Colonic mucosa (tissue), 4 donors: ENCODE measurements at regions not wholly inside any gene's neighbourhood (a gene's known extent, or its start where the extent isn't known, plus 50 kb on each side); places are given as distances from the start of the nearest gene placed in this dataset.

ENCODE experiments used
- DNase-seq: peaks from one replicate; pipeline ENCODE4 v3.0.0-alpha.2; 2020
- H3K27ac ChIP-seq: fragments of 200-600 bp; one replicate; pipeline ENCODE4 v1.8.0; 2021
- H3K27me3 ChIP-seq: fragments of 200-600 bp; one replicate; pipeline ENCODE4 v1.8.0; 2021
- H3K36me3 ChIP-seq: fragments of 200-600 bp; one replicate; pipeline ENCODE4 v1.8.0; 2021
- H3K4me1 ChIP-seq: fragments of 200-600 bp; one replicate; pipeline ENCODE4 v1.8.0; 2021; ENCODE audit warnings: mild to moderate bottlenecking
- H3K4me3 ChIP-seq: fragments of 200-600 bp; one replicate; pipeline ENCODE4 v1.8.0; 2021
- H3K9ac ChIP-seq, 2 donors: one replicate each; pipeline ENCODE4 v1.7.0; 2013; ENCODE audit warnings: control low read depth in 2 of 2, low read depth in 2 of 2, low read length in 2 of 2
- H3K9me3 ChIP-seq: fragments of 200-600 bp; one replicate; pipeline ENCODE4 v1.8.0; 2021
- CTCF ChIP-seq: fragments of 200-600 bp; IDR thresholded peaks from one replicate; pipeline ENCODE4 v1.8.0; 2022; ENCODE audit warnings: antibody characterized with exemption, mild to moderate bottlenecking
- intact Hi-C: fragments of 100-400 bp; cut with DNase I; formaldehyde crosslinking; loops from one replicate; pipeline ENCODE4 v1.14.1; 2022
- donor health status: healthy.
- donor health status: DM: no; HTN: no; CAD: no.
- donor health status: DM: no; HTN: no; CAD: no.

GRCh38 chr1:57824535-57824934 is 400.7 kb upstream of the DAB1 start:
- no peak for DNase-seq
- no peaks in the 10 kb centered on the region for H3K36me3 ChIP-seq
- intact Hi-C loops, result no loop called here
- no peak overlapping the region for H3K4me3 ChIP-seq
- H3K27me3 ChIP-seq, result no peaks in the 10 kb centered on the region
- no peak for TF ChIP-seq CTCF
- no peak overlapping the region for H3K9ac ChIP-seq
- no peak overlapping the region for H3K27ac ChIP-seq
- no peaks in the 10 kb centered on the region for H3K9me3 ChIP-seq
- H3K4me1 ChIP-seq, result no peaks in the 10 kb centered on the region

- Histone ChIP-seq H3K27me3 (no peaks in the 10 kb centered on the region), H3K9ac (no peak overlapping the region), H3K4me3 (no peak overlapping the region), H3K27ac (no peak overlapping the region), H3K9me3 (no peaks in the 10 kb centered on the region), H3K36me3 (no peaks in the 10 kb centered on the region), H3K4me1 (no peaks in the 10 kb centered on the region)
- intact Hi-C loops, result no loop called here
- TF ChIP-seq CTCF, result no peak
- DNase-seq, result no peak
Measured at GRCh38 chr1:57820356-57821095, 396.7 kb upstream of the DAB1 start.

- Histone ChIP-seq H3K27me3 (no peaks in the 10 kb centered on the region), H3K9ac (no peak overlapping the region), H3K9me3 (no peaks in the 10 kb centered on the region), H3K36me3 (no peaks in the 10 kb centered on the region), H3K4me3 (no peak overlapping the region), H3K4me1 (no peaks in the 10 kb centered on the region), H3K27ac (no peak overlapping the region)
- no peak for DNase-seq
- TF ChIP-seq CTCF, result no peak
- intact Hi-C loops, result no loop called here
Measured at GRCh38 chr1:57819893-57820292, 396.0 kb upstream of the DAB1 start.

- Histone ChIP-seq H3K9me3 (no peaks in the 10 kb centered on the region), H3K4me1 (no peaks in the 10 kb centered on the region), H3K36me3 (no peaks in the 10 kb centered on the region), H3K27ac (no peak overlapping the region), H3K27me3 (no peaks in the 10 kb centered on the region), H3K9ac (no peak overlapping the region), H3K4me3 (no peak overlapping the region)
- intact Hi-C loops, result no loop called here
- TF ChIP-seq CTCF, result no peak
- DNase-seq, result no peak
Measured at GRCh38 chr1:57803586-57803985, 379.7 kb upstream of the DAB1 start.

- no peaks in the 10 kb centered on the region for H3K9me3 ChIP-seq
- no peak overlapping the region for H3K4me3 ChIP-seq
- intact Hi-C loops, result no loop called here
- no peak for TF ChIP-seq CTCF
- H3K36me3 ChIP-seq, result no peaks in the 10 kb centered on the region
- H3K27me3 ChIP-seq, result no peaks in the 10 kb centered on the region
- DNase-seq, result no peak
- no peak overlapping the region for H3K9ac ChIP-seq
- no peaks in the 10 kb centered on the region for H3K4me1 ChIP-seq
- no peak overlapping the region for H3K27ac ChIP-seq
Measured at GRCh38 chr1:57800376-57800775, 376.5 kb upstream of the DAB1 start.
